Panc1 (cell line): ENCODE measurements at regions not wholly inside any gene's neighbourhood (a gene's known extent, or its start where the extent isn't known, plus 50 kb on each side); places are given as distances from the start of the nearest gene placed in this dataset.

Experiments
- ATAC-seq: fragments of 200-7000 bp; cut with Tn5 transposase; 2 replicates; pipeline ENCODE4 v1.9.1; 2020; ENCODE audit warnings: mild to moderate bottlenecking, moderate library complexity
- BruUV-seq: library from RNA; stranded (reverse); fragments of 400-500 nt; replicated peaks from 2 replicates; lab custom pipeline; 2021; lab: Mats Ljungman, UMichigan
- CTCF ChIA-PET: fragments of 300-600 bp; sonication (Branson Sonifier 250); formaldehyde crosslinking; loops from one replicate; lab custom pipeline; 2022; ENCODE audit warnings: antibody characterized with exemption; lab: Charles Lee
- POLR2A ChIA-PET: fragments of 300-600 bp; sonication (Branson Sonifier 250); formaldehyde crosslinking; loops from one replicate; lab custom pipeline; 2022; ENCODE audit warnings: antibody characterized with exemption; lab: Charles Lee
- DNase-seq: peaks from one replicate; pipeline ENCODE4 v3.0.0-alpha.2; 2010; ENCODE audit warnings: low read depth, low spot score
- H3K27ac ChIP-seq: 2 replicates; pipeline ENCODE4 v1.5.1; 2011; ENCODE audit warnings: mild to moderate bottlenecking, low read length, inconsistent platforms
- H3K27me3 ChIP-seq: fragments of 200-500 bp; sonication (Bioruptor generic); 2 replicates; pipeline ENCODE4 v1.6.0; 2014; ENCODE audit warnings: low read length, inconsistent platforms; ENCODE audit not compliant: control insufficient read depth, insufficient read depth
- H3K36me3 ChIP-seq: fragments of 200-500 bp; sonication (Bioruptor generic); 2 replicates; pipeline ENCODE4 v1.5.1; 2014; ENCODE audit warnings: inconsistent platforms, mild to moderate bottlenecking, low read length, moderate library complexity; ENCODE audit not compliant: control insufficient read depth, insufficient read depth
- H3K4me1 ChIP-seq: 2 replicates; pipeline ENCODE4 v1.5.1; 2011; ENCODE audit warnings: inconsistent platforms, mild to moderate bottlenecking, low read length, moderate library complexity; ENCODE audit not compliant: control insufficient read depth, insufficient read depth
- H3K4me3 ChIP-seq, 2 experiments: 2 replicates each; pipeline ENCODE4 v1.5.1; 2011 to 2012; ENCODE audit warnings: low read depth in 2 of 2, low read length in 2 of 2, mild to moderate bottlenecking in 2 of 2, inconsistent platforms in 1 of 2, moderate library complexity in 1 of 2
- H3K9me3 ChIP-seq: fragments of 200-500 bp; sonication (Bioruptor generic); 2 replicates; pipeline ENCODE4 v1.5.1; 2014; ENCODE audit warnings: low read depth, mild to moderate bottlenecking, inconsistent platforms, low read length, moderate library complexity; ENCODE audit not compliant: control insufficient read depth, insufficient read depth
- CTCF ChIP-seq: fragments of 450-650 bp; IDR thresholded peaks from 2 replicates; pipeline ENCODE4 v1.5.1; 2017; ENCODE audit warnings: mild to moderate bottlenecking
- POLR2AphosphoS5 ChIP-seq: IDR thresholded peaks from 2 replicates; pipeline ENCODE4 v1.6.1; 2012; ENCODE audit warnings: mild to moderate bottlenecking, low read depth, low read length, moderate library complexity
- SIN3A ChIP-seq: IDR thresholded peaks from 2 replicates; pipeline ENCODE4 v1.6.1; 2012; ENCODE audit warnings: low read depth, mild to moderate bottlenecking, low read length, moderate library complexity, borderline replicate concordance; ENCODE audit not compliant: insufficient read depth
- TCF7L2 ChIP-seq: IDR thresholded peaks from 2 replicates; pipeline ENCODE4 v1.6.1; 2011; ENCODE audit warnings: mild to moderate bottlenecking, low read depth, low read length, inconsistent platforms
- in situ Hi-C: cut with HindIII; loops from 2 replicates; pipeline ENCODE4 v1.10.0; 2016; ENCODE audit warnings: low sequenced_read_pairs, low pct_unique_long_range_greater_than_20kb
- intact Hi-C: fragments of 100-400 bp; cut with micrococcal nuclease; formaldehyde crosslinking; loops from one replicate; pipeline ENCODE4 v1.10.0; 2022; ENCODE audit not compliant: unreplicated experiment
- TF ChIP-seq, protein P1 (sequence below), 2 experiments: IDR thresholded peaks; 2 replicates each; pipeline ENCODE4 v1.6.1; 2011 to 2012; ENCODE audit warnings: low read depth in 2 of 2, control low read depth in 1 of 2, low read length in 1 of 2, mild to moderate bottlenecking in 1 of 2, moderate library complexity in 1 of 2; ENCODE audit not compliant: insufficient read depth in 1 of 2

GRCh38 chr5:28523416-28523815 is 1485.0 kb upstream of the CDH9 start:
- ChIA-PET POLR2A (no interaction called here), CTCF (no interaction called here)
- intact Hi-C loops, result no loop called here
- H3K27me3 ChIP-seq, result no peaks in the 10 kb centered on the region
- H3K36me3 ChIP-seq, result no peaks in the 10 kb centered on the region
- no peaks in the 10 kb centered on the region for H3K9me3 ChIP-seq
- no peak for ATAC-seq
- in situ Hi-C loops, result no loop called here
- TF ChIP-seq SIN3A, result no peak
- no peak for DNase-seq
- H3K27ac ChIP-seq, result no peak overlapping the region
- BruUV-seq, result no TSS peak
- no peak overlapping the region for H3K4me3 ChIP-seq
- H3K4me1 ChIP-seq, result no peaks in the 10 kb centered on the region

DNA sequence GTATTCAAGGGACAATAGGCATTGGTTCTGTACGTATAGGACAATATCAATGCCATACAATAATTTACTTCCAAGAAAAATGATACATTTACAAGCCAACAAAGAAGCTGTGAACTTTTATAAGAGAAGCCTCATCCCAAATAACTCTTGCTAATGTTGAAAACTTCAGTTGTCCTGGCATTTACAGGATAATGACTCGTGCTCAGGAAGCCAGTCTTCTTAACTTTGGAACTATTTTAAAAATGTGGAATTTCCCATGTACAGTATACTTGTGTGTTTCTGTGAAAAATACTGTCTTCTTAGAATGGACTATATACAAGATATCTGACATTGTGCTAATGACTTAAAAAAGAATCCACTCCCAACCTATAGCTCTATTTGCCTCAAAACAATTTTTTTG is 1479.3 kb upstream of the CDH9 start:
- no TSS peak for BruUV-seq
- TF ChIP-seq TCF7L2, result no peak
- in situ Hi-C loops, result no loop called here
- intact Hi-C loops, result no loop called here
- Histone ChIP-seq H3K4me3 (no peak overlapping the region), H3K9me3 (no peaks in the 10 kb centered on the region), H3K27ac (no peak overlapping the region), H3K27me3 (no peaks in the 10 kb centered on the region), H3K4me1 (no peaks in the 10 kb centered on the region), H3K36me3 (no peaks in the 10 kb centered on the region)
- ChIA-PET CTCF (no interaction called here), POLR2A (no interaction called here)
- ATAC-seq (no peak), DNase-seq (no peak)

- intact Hi-C loops (no loop called here), in situ Hi-C loops (no loop called here)
- H3K4me1 ChIP-seq, result no peaks in the 10 kb centered on the region
- TF ChIP-seq SIN3A (no peak), TCF7L2 (no peak), POLR2AphosphoS5 (no peak), CTCF (no peak)
- TF ChIP-seq, protein P1, sequence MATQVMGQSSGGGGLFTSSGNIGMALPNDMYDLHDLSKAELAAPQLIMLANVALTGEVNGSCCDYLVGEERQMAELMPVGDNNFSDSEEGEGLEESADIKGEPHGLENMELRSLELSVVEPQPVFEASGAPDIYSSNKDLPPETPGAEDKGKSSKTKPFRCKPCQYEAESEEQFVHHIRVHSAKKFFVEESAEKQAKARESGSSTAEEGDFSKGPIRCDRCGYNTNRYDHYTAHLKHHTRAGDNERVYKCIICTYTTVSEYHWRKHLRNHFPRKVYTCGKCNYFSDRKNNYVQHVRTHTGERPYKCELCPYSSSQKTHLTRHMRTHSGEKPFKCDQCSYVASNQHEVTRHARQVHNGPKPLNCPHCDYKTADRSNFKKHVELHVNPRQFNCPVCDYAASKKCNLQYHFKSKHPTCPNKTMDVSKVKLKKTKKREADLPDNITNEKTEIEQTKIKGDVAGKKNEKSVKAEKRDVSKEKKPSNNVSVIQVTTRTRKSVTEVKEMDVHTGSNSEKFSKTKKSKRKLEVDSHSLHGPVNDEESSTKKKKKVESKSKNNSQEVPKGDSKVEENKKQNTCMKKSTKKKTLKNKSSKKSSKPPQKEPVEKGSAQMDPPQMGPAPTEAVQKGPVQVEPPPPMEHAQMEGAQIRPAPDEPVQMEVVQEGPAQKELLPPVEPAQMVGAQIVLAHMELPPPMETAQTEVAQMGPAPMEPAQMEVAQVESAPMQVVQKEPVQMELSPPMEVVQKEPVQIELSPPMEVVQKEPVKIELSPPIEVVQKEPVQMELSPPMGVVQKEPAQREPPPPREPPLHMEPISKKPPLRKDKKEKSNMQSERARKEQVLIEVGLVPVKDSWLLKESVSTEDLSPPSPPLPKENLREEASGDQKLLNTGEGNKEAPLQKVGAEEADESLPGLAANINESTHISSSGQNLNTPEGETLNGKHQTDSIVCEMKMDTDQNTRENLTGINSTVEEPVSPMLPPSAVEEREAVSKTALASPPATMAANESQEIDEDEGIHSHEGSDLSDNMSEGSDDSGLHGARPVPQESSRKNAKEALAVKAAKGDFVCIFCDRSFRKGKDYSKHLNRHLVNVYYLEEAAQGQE (IDR thresholded peaks at IDR 0.05; ENCODE audit: insufficient read depth in 1 of 2, low read depth in 2 of 2, low read length in 1 of 2), result no peak
- no peak for DNase-seq
- H3K36me3 ChIP-seq, result no peaks in the 10 kb centered on the region
- no peaks in the 10 kb centered on the region for H3K9me3 ChIP-seq
- no peak for ATAC-seq
- no TSS peak for BruUV-seq
- no peak overlapping the region for H3K4me3 ChIP-seq
- POLR2A ChIA-PET, result no interaction called here
- H3K27ac ChIP-seq, result no peak overlapping the region
- CTCF ChIA-PET, result no interaction called here
- no peaks in the 10 kb centered on the region for H3K27me3 ChIP-seq
Observed at GRCh38 chr5:28516722-28517121, 1478.3 kb upstream of the CDH9 start.
